ENCODE measurements at regions not wholly inside any gene's neighbourhood (a gene's known extent, or its start where the extent isn't known, plus 50 kb on each side); places are given as distances from the start of the nearest gene placed in this dataset.
"Not testable (repeated sequence)": the region's sequence is repeated elsewhere in the genome, so short reads cannot be mapped to it uniquely, and the experiment has no call there.

DNA sequence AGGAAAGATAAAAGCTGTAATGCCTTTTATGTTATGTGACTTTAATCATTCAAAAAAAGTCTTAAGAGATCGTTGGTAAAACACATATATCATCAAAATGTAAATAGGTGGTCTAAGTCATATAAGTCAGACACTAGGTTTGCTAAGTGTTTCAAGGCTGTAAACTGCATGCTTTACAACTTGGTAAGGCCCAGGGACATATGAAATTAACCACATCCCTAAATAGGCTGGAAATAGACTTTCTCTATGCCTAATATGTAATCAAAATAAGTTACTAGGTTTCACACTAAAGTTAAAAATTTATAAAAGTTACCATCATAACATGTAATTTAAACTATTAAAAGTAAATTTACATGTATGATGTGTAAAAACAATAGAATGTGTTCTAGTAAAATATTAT, 946.3 kb upstream of the LRATD1 start:
- DNase-seq (ENCODE audit: low read depth in 2 of 2): no peak

DNA sequence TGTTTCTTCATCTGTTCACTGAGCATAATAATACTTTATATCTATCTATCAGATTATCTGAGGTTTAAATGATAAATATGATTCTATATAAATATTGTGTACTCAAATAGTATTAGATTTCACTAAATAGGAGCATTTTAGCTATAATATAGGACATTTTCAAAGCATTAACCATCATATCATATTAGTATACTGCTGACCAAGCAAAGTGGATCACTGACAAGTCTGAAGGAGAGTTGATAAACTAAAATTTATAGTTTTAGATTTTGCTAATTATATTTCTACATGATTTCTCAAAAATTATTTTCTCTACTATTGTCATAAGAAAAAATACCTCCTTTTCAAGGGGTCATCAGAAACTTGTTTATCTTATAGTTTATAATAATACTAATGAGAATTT, 937.8 kb upstream of the LRATD1 start:
- DNase-seq (ENCODE audit: low read depth in 2 of 2): no peak

DNA sequence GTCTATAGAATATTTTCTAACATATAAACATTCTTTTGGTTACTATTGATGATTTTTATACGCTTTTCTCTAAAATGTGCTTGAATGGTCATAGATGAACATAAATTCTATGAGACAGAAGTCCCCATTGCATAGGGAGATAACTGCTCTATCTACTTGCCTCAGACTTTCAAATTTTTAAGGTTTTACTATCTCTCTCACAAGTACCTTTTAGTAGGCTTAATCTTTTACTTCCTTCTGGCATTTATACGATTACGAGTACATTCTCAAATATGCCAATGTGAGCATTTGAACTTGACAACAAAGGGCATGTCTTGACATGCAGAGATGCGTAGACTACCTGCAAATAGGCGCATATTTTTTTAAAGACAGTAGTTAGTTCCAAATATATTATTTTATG, 935.9 kb upstream of the LRATD1 start:
- no peak for DNase-seq (ENCODE audit: low read depth in 2 of 2)

DNA sequence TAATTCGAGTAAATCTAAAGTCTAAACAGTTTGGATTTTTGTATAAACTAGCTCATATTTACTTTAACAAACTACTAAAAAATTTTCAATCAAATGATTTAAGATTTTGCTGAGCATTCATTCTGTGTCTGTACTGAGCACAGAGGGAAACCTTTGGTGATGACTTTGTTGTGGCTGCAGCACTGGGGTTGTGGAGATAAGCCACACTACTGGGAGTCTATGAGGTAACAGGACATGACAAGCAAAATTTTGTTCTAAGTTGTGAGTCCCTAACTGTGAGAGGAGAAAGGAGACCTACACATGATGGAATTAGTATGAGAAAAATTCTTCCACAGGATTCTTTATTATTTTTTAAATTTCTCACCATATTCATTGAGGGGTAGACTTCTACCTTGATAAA, 933.7 kb upstream of the LRATD1 start:
- DNase-seq (ENCODE audit: low read depth in 2 of 2): no peak

DNA sequence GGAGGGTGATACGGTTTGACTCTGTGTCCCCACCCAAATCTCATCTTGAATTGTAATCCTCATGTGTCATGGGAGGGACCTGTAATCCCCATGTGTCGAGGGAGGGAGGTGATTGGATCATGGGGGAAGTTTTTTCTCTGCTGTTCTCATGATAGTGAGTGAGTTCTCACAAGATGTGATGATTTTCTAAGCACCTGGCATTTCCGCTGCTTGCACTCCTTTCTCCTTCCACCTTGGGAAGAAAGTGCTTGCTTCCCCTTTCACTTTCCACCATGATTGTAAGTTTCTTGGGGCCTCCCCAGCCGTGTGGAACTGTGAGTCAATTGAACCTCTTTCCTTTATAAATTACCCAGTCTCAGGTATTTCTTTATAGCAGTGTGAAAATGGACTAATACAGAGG, 932.6 kb upstream of the LRATD1 start:
- DNase-seq (ENCODE audit: low read depth in 2 of 2): not testable (repeated sequence)

DNA sequence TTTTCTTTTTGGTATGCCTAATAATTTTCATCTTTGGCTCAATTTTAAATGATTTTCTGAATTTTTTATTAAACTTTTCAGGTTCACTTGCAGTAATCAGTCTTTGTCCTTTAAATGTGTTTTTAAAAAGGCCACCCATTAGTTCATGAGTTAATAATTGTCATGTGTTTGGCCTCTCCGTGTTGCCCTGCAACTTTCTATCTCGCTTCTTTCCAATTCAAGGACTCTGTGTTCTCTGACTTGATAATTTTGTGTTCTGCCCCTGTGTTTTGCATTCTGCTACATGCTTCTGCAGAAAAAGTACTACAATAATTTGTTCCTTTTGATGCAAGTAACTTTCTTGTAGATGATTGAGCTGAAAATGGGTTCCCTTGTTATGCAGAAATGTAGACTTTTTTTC, 921.4 kb upstream of the LRATD1 start:
- no peak for DNase-seq (ENCODE audit: low read depth in 2 of 2)

DNA sequence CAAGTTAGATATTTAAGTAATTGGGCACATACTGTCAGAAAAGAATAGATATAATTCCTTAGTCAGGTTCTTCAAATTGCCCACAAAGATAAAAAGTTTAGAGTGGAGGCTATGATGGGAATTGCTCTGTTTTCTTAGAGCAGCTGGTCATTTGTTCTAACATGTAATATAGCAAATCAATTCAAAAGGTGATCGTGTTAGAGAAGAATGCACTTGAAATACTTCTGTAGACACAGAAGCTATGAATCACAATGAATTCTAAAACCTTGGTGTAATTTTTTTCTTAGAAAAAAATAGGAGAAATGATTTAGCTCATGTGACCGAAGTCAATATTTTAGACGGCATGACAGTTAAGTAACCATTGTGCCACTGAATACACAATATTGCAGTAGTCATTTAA, 918.1 kb upstream of the LRATD1 start:
- no peak for DNase-seq (ENCODE audit: low read depth in 2 of 2)

DNA sequence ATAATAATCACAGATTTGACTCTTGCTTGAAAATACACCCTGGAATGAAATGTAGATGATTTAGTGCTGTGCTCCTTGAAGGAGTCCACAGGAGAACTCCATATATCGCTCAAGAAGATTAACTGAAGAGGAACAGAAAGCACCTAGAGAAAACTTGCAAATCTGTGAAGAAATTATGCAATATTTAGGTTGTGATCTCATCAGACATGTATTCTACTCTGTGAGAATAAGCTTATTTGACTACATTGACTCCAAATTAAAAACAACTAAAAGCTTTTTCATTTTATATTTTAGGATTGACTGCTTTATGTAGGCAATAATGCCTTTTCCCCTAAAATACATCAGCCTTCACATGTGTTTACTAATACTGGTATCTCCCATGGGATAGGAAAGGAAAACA, 906.6 kb upstream of the LRATD1 start:
- no peak for DNase-seq (ENCODE audit: low read depth in 2 of 2)

DNA sequence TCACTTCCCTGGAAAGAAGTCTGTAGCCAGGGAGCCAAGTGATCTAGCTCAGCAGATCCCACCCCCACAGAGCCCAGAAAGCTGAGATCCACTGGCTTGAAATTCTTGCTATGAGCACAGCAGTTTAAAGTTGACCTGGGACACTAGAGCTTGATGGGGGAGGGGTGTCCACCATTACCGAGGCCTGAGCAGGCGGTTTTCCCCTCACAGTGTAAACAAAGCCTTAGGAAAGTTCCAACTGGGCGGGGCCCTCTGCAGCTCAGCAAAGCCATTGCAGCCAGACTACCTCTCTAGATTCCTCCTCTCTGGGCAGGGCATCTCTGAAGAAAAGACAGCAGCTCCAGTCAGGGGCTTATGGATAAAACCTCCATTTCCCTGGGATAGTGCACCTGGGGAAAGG, 887.2 kb upstream of the LRATD1 start:
- DNase-seq (ENCODE audit: low read depth in 2 of 2): no peak

DNA sequence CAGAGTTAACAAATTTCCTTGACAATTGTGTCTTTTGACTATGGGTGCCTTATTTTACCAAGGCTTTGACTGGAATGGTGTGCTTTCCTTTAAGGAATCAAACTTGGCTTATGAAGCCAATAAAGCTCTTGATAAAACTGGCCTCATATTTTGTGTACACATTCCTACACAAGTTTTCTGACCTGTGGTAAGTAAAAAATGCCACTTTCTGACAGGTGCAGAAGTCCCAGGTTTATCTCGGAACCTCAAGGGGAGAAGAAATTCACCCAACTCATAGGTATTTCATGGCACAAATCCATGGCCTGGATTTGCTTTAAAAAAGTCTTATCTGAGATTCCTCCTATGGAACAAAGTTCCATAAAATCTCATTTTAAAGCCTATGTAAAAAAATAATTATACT, 880.6 kb upstream of the LRATD1 start:
- DNase-seq (ENCODE audit: low read depth in 2 of 2): no peak

DNA sequence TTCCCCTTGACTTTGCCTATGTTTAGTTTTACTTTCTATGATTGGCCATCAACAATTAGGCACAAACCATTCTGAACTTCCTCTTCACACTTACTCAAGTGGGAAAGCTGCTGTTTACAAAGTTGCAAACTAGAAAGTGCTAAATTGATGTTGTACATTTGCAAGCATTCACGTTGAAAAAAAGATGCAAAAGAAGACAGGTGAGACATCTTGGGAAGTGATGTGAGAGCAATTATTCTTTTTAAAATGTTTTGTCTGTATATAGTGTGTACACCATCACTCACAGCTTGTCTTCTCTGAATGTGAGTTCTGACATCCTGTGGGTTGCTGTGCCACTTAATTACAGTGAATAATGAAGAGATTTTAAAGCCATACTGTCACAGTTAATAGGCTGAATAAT, 874.1 kb upstream of the LRATD1 start:
- DNase-seq (ENCODE audit: low read depth in 2 of 2): no peak

DNA sequence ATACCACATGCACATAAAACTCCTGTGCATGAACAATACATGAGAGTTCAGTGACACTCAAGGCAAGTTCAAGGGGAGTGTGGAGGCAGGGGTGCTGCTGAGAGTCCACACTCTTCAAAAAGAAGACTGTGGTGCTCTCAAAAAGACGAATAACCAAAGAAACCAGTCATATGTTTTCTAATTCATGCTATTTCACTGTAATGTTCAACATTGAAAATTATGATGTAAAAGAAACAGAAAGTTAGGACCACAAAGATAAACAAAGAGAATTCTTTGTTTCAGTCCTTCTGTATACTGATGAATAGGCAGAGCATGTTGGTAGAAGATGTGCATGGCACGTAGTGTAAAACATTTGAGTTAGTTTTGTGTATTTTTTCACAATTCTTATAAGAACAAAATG, 864.2 kb upstream of the LRATD1 start:
- no peak for DNase-seq (ENCODE audit: low read depth in 2 of 2)

DNA sequence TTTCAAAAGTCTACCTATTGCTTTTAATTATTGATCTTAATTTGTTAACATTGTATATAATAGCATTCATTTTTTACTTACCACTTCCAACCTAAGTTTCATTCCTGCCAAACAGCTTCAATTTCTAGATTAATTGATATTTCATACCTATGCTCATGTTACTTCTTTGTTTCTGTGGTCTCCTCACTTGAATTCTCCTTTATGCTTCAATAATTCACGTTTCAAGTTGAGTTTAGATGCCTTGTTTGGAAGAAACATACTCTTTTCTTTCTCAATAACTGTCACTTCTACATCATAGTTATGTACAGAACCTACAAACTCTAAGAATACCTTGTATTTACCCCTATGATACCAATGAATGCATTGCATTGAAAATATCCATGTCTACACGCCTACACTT, 862.2 kb upstream of the LRATD1 start:
- DNase-seq (ENCODE audit: low read depth in 2 of 2): no peak

DNA sequence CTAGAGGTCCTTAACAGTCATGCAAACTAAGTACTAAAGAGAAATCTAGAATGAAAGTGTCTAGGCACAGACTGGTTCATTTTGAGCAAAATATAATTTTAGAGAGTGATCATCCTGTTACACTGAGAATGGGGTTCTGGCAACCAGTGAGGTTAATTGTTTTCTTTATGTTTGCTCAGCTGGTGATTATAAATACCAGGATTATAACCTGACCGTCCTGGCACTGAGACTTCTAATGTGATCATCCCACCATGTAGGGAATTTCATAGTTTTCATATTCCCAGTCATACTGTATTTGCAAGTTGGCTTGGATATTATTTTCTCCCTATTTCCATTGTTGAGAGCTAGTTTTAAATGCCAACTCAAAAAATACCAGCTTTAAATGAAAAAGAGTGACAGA, 852.5 kb upstream of the LRATD1 start:
- DNase-seq (ENCODE audit: low read depth in 2 of 2): no peak

DNA sequence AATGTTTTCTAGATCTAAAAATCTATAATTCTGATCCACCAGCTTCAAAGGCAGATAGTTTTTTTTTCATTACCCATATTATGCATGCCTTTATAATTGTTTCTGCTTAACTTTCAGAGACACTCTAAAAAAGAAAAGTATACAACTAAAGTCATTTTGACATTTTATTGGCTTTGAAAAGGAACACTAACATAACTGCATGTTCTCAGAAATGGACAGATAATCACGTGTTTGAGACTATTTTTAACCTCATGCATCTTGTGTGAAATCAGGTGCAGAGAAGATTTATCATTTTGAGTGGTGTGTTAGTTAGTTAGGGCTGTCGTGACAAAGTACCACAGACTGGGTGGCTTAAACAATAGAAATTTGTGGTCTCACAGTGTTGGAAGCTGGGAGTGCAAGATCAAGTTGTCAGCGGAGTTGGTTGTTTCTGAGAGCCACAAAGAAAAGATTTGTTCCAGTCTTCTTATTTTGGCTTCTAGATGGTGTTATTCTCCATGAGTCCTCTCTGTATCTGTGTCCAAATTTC, 841.4 kb upstream of the LRATD1 start:
- DNase-seq (ENCODE audit: low read depth in 2 of 2): no peak

DNA sequence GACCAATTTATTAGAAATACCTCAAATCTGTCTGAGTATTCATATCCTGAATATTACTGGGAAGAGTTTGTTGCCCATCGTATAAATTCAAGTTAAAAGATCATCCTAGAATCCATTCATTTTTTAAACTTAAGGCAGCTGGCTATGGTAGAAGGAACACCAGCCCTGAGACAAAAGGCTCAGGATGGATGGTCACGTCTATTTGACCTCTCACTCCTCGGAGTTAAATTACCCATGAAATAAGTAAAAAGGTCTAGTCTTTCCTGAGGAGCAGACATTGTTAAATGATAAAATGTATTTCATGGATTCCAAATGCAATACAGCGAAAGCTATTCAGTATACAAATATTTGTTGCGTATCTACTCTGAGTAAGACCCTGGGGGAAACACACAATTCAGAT, 826.0 kb upstream of the LRATD1 start:
- no peak for DNase-seq (ENCODE audit: low read depth in 2 of 2)

DNA sequence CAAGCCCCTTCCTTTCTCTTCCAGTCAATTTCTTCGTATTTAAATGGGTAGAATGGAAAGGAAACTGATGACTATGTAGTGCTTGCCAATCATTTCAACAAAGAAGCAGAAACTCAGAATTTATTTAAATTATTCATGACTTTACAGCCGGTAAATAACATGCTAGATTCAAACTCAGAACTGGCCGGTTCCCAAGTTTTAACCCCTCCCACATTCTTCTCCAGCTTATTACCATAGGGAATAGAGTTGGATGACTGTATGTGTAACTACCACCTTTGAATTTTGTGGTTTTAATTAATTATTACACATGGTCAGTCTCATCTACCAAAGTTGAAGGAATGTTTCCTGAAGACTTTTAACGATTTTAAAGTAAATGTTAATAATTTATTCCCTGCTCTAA, 819.3 kb upstream of the LRATD1 start:
- DNase-seq (ENCODE audit: low read depth in 2 of 2): no peak

DNA sequence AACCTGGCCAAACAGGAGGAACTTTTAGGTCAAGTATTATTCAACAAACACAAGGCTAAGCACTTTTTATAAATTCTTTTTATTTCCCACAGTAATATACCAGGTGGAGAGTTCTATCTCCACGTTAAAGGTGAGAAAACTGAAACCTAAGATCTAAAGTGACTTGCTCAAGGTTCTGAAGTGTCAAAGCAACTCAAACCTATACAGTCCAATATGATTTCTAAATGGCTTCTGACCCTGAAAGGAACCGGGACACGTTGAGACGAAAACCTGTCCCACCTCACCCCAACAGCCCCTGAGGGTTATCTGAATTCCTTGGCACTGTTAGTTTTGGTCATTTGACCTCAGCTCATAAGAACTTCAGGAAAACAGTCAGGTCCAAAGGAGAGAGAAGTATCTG, 814.5 kb upstream of the LRATD1 start:
- DNase-seq (ENCODE audit: low read depth in 2 of 2): no peak

DNA sequence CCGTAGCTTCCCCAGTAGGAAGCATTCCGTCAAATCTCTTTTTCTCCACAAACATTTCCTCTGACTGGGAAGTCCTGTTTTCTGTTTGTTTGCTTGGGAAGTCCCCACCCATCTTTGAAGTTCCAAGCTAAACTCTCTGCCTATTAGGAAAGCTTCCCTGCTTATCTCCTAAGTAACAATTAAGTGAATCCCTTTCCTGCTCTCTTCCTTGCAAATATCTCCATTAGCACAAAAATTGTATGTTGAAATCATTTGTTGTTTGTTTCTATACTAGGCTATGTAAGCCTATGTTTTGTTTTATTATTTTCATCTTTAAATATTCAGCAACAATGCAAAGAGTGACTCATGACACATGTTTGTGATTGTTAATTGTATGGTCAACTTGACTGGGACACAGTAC, 812.6 kb upstream of the LRATD1 start:
- DNase-seq (ENCODE audit: low read depth in 2 of 2): no peak

DNA sequence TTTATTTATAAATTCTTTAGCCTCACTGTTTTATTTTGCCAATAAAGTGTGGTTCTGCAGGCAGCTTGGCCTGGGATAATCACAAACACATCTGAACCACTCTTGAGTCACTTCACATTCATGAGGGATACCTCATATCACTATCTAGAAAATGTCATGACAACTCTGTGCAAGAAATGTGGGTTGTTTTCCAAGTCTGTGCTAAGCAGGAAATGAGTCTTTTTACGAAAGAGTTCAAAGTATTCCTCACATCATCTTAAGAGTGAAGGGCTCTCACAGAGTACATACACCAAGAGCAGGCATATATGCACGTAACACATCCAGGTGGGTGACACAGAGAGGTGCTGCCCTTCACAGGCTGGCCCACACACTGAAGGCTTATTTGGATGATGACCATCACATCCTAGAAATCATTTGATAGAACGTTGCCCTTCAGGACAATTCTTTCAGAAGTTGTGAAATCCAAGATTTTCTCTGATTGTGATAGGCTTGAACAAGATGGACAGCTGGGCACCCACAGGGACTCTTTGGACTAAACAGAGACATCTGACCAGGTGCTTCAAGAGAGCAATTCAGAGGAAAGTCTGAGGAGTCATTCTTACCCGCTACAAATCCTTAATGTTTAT, 811.1 kb upstream of the LRATD1 start:
- DNase-seq (ENCODE audit: low read depth in 2 of 2): no peak

DNA sequence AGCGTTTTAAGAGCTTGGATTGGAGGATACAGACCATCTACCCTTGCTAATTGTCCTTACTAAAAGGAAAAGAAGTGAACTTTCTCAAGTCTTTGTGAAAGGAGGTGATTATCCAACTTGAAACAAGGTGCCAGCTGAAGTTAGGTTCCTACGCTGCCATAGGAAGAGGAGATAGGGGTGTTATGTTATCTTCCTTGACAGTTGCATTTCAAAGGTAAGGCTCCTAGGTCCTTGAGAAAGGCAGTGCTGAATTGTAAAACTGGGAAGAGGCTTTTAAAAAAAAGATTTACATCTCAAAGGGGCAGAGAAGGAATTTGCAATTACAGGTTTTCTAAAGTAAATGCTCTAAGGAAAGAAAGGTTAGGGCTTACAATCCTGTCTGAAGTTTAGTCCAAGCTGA, 810.2 kb upstream of the LRATD1 start:
- DNase-seq (ENCODE audit: low read depth in 2 of 2): no peak

DNA sequence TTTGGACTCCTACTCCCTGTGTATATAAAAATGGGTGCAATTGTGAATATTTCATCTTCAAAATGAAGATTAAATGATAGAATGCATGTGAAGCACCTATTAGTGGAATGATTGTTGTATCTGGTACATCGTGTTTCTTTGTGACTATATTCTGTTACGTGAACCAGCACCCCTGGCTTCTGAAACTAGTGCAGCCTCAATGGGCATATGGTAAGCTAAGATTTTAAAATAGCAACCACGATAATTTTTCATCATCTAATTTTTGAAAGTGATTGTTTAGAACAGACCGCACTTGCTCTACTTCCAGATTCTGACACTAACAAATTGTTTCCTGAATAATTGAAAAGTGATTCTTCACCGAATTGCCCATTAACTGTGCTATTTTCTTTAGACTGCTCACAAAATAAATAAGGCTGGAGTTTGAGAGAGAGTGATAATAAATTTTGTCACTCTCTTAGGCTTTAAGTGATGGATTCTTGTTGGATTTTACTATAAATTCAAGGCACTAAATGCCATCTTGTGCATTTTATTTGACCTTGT, 806.1 kb upstream of the LRATD1 start:
- DNase-seq (ENCODE audit: low read depth in 2 of 2): no peak

DNA sequence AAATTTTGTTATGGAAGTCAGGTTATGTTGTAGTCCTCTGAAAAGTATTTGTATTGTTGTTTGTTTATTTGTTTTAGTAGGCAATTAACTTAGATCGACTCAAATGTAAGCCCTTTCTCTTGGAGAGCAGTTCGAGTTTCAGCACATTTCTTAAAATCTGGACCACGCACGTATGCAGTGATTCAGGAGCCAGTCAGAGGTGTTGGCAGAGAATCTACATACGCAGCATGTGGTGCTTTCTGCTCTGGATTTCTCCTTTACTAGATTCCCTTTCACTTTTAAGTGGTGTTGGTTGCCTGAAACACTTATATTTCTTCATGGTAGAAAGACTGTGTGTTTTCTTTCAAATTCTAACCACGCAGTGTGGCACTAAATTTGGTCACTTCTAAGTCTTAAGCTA, 773.9 kb upstream of the LRATD1 start:
- DNase-seq (ENCODE audit: low read depth in 2 of 2): no peak

DNA sequence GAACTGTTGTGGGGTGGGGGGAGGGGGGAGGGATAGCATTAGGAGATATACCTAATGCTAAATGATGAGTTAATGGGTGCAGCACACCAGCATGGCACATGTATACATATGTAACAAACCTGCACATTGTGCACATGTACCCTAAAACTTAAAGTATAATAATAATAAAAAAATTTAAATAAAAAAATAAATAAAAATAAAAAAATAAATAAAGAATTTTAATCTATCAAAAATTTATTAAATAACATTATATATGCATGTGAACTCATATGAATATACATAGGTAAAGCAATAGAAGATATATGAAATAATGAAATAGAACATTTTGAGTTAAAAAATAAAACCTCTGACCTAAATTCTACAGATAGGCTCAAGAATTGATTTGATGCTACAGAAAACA, 764.2 kb upstream of the LRATD1 start:
- DNase-seq (ENCODE audit: low read depth in 2 of 2): not testable (repeated sequence)

All from activated CD8-positive, alpha-beta memory T cell treated with anti-CD3 and anti-CD28 coated beads for 4 hours (primary cell).